ENCODE measurements at regions not wholly inside any gene's neighbourhood (a gene's known extent, or its start where the extent isn't known, plus 50 kb on each side); places are given as distances from the start of the nearest gene placed in this dataset.

DNA sequence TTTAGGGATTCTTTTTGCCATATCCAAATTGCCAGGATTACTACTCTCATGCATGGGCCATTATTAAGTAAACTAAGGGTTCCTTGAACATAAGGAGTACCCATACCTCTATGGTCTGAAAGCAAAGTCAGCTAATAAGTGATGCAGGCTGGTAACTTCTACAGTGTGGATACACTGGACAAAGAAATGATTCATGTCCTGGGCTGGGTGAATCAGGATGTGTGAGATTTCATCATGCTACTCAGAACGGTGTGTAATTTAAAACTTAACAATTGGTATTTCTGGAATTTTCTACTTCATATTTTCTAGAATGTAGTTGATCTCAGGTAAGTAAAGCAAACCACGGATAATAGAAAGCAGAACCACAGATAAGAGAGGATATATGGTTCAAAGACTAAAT, 428.8 kb downstream of the CHSY3 start:
- Mint-ChIP-seq H3K4me1 (ENCODE audit: low read depth) (no peaks in the 10 kb centered on the region), H3K36me3 (ENCODE audit: low read depth) (no peaks in the 10 kb centered on the region), H3K27ac (no peak overlapping the region), H3K9me3 (peaks cover 4% of the 10 kb centered on the region), H3K4me3 (no peak overlapping the region), H3K27me3 (peaks cover 7% of the 10 kb centered on the region)
- ATAC-seq (ENCODE audit: poor library complexity) (no peak), DNase-seq (no peak)
- H3K4me3 ChIP-seq (ENCODE audit: low read length): no peak overlapping the region
- TF ChIP-seq CTCF (IDR thresholded peaks at IDR 0.05): no peak
- H3K27ac ChIP-seq (ENCODE audit: low read depth in 1 of 2, low read length in 2 of 2): no peak overlapping the region
- CTCF ChIA-PET: no interaction called here
- no peaks in the 10 kb centered on the region for H3K36me3 ChIP-seq (ENCODE audit: insufficient read depth, low read length)
- POLR2A ChIA-PET: no interaction called here
- H3K4me1 ChIP-seq (ENCODE audit: insufficient read depth, low read length): no peaks in the 10 kb centered on the region
- peaks cover 0 to 7% of the 10 kb centered on the region in 2 experiments for H3K9me3 ChIP-seq (ENCODE audit: control insufficient read depth in 1 of 2, insufficient read depth in 1 of 2, low read length in 2 of 2)
- intact Hi-C loops (cut with DNase I, micrococcal nuclease): no loop called here
- no peaks in the 10 kb centered on the region for H3K27me3 ChIP-seq (ENCODE audit: control insufficient read depth in 1 of 2, insufficient read depth in 2 of 2, low read length in 2 of 2)

- peaks cover 0 to 7% of the 10 kb centered on the region in 2 experiments for H3K9me3 ChIP-seq (ENCODE audit: control insufficient read depth in 1 of 2, insufficient read depth in 1 of 2, low read length in 2 of 2)
- Mint-ChIP-seq H3K27me3 (peaks cover 7% of the 10 kb centered on the region), H3K4me3 (no peak overlapping the region), H3K27ac (no peak overlapping the region), H3K36me3 (ENCODE audit: low read depth) (no peaks in the 10 kb centered on the region), H3K9me3 (peaks cover 8% of the 10 kb centered on the region), H3K4me1 (ENCODE audit: low read depth) (no peaks in the 10 kb centered on the region)
- no peaks in the 10 kb centered on the region for H3K27me3 ChIP-seq (ENCODE audit: control insufficient read depth in 1 of 2, insufficient read depth in 2 of 2, low read length in 2 of 2)
- ATAC-seq (ENCODE audit: poor library complexity) (no peak), DNase-seq (no peak)
- H3K4me1 ChIP-seq (ENCODE audit: insufficient read depth, low read length): no peaks in the 10 kb centered on the region
- TF ChIP-seq CTCF (IDR thresholded peaks at IDR 0.05): no peak
- intact Hi-C loops (cut with DNase I, micrococcal nuclease): no loop called here
- H3K36me3 ChIP-seq (ENCODE audit: insufficient read depth, low read length): no peaks in the 10 kb centered on the region
- H3K4me3 ChIP-seq (ENCODE audit: low read length): no peak overlapping the region
- no peak overlapping the region for H3K27ac ChIP-seq (ENCODE audit: low read depth in 1 of 2, low read length in 2 of 2)
- POLR2A ChIA-PET: no interaction called here
- CTCF ChIA-PET: no interaction called here
These were observed 427.1 kb downstream of the CHSY3 start for GRCh38 chr5:130331332-130331731.

DNA sequence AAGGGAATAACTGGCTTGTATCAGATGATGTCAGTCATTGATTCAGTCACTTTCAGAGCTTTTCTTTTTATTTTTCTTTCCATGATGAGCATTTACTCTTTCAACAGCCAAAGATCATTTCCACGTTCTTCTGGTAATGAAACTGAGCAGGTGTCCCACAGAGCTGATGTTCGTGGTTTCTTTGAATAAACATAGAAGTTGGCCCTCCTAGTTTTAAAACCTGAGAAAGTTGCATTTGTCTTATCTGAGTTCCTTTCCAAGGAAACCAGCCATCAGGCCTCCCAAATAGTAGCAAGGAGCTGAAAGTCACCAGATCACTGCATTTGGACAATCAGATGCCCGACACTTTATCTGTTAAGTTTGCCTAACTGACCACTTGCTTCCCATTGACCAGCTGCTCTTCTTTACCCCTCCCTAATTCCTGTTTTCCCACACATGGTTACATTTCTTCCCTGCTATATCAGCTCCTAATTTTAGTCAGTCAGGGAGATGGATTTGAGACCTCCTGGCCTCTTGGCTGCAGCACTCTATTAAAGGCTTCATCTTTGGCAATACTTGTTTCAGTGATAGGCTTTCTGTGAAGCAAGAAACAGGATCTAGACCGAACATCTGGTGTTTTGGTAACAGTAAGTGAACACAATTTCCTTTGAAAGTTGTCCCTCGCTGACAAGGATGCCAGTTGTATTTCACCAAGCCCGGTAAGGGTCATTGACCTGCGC, 420.8 kb downstream of the CHSY3 start:
- ATAC-seq (ENCODE audit: poor library complexity) (no peak), DNase-seq (no peak)
- H3K4me3 ChIP-seq (ENCODE audit: low read length): no peak overlapping the region
- no peak for TF ChIP-seq CTCF (IDR thresholded peaks at IDR 0.05)
- no peak overlapping the region for H3K4me3 Mint-ChIP-seq
- H3K9me3 Mint-ChIP-seq: peaks cover 13% of the 10 kb centered on the region
- intact Hi-C loops (cut with DNase I, micrococcal nuclease): no loop called here
- ChIA-PET POLR2A (no interaction called here), CTCF (no interaction called here)
- no peaks in the 10 kb centered on the region for H3K4me1 Mint-ChIP-seq (ENCODE audit: low read depth)
- no peaks in the 10 kb centered on the region for H3K4me1 ChIP-seq (ENCODE audit: insufficient read depth, low read length)
- H3K27me3 ChIP-seq (ENCODE audit: control insufficient read depth in 1 of 2, insufficient read depth in 2 of 2, low read length in 2 of 2): no peaks in the 10 kb centered on the region
- no peak overlapping the region for H3K27ac ChIP-seq (ENCODE audit: low read depth in 1 of 2, low read length in 2 of 2)
- H3K27ac Mint-ChIP-seq: no peak overlapping the region
- H3K36me3 Mint-ChIP-seq (ENCODE audit: low read depth): no peaks in the 10 kb centered on the region
- no peaks in the 10 kb centered on the region for H3K36me3 ChIP-seq (ENCODE audit: insufficient read depth, low read length)
- peaks cover 0 to 6% of the 10 kb centered on the region in 2 experiments for H3K9me3 ChIP-seq (ENCODE audit: control insufficient read depth in 1 of 2, insufficient read depth in 1 of 2, low read length in 2 of 2)
- no peaks in the 10 kb centered on the region for H3K27me3 Mint-ChIP-seq
